ENCODE measurements at regions not wholly inside any gene's neighbourhood (a gene's known extent, or its start where the extent isn't known, plus 50 kb on each side); places are given as distances from the start of the nearest gene placed in this dataset.
A peak's percentile ranks its signal among the peaks of the same experiment; 100 is the strongest.

DNA sequence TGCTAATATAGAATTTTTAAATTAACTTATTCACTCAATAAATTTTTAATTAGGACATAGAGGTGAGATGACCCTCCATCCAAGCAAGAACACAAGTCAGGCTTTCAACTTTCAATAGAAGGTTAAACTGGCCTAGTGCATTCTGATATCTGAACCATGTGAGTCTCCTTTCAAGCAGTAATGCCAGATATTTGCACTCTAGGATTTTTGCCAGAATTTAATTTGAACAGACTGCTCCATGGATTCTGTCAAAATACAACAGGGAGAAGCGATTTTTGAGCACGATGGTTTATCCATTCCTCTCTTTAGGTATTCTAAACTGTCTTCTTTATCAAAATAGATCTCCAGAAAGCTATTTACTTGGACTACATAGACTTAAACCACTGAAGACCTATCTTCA is 72.0 kb upstream of the DCLK2 start:
- ATAC-seq, result peak; percentile 58

DNA sequence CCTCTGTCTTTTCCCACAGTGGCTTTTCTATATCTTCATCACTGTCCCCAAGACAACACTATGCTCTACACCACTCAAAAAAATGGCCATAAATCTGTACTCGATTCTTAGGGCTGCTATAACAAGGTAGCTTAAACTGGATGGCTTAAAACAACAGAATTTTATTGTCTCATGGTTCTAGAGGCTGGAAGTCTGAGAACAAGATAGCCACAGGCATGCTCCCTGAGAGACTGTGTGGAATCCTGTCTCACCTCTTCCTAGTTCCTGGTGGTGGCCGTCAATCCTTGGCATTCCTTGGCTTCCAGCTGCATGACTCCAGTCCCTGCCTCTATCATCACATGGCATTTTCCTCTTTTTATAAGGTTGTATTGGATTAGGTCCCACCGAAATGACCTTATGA is 70.7 kb upstream of the DCLK2 start:
- ATAC-seq, result peak; percentile 41
- TF ChIP-seq ZNF70 (CRISPR knock-in tag; IDR thresholded peaks at IDR 0.05) (no peak), ZFP3 (CRISPR knock-in tag; IDR thresholded peaks at IDR 0.05) (no peak), ZC3H10 (CRISPR knock-in tag; IDR thresholded peaks at IDR 0.05) (no peak), ISL1 (CRISPR knock-in tag; IDR thresholded peaks at IDR 0.05) (no peak)
- TF ChIP-seq, protein P1, sequence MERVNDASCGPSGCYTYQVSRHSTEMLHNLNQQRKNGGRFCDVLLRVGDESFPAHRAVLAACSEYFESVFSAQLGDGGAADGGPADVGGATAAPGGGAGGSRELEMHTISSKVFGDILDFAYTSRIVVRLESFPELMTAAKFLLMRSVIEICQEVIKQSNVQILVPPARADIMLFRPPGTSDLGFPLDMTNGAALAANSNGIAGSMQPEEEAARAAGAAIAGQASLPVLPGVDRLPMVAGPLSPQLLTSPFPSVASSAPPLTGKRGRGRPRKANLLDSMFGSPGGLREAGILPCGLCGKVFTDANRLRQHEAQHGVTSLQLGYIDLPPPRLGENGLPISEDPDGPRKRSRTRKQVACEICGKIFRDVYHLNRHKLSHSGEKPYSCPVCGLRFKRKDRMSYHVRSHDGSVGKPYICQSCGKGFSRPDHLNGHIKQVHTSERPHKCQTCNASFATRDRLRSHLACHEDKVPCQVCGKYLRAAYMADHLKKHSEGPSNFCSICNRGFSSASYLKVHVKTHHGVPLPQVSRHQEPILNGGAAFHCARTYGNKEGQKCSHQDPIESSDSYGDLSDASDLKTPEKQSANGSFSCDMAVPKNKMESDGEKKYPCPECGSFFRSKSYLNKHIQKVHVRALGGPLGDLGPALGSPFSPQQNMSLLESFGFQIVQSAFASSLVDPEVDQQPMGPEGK (CRISPR knock-in tag; IDR thresholded peaks at IDR 0.05; ENCODE audit: borderline replicate concordance), result no peak

More for the DNA sequence above, 72.0 kb upstream of the DCLK2 start:
- TF ChIP-seq ZNF565 (CRISPR knock-in tag; conservative IDR thresholded peaks at IDR 0.05; ENCODE audit: low read depth) (no peak), ZC3H10 (CRISPR knock-in tag; IDR thresholded peaks at IDR 0.05) (no peak), OSR1 (CRISPR knock-in tag; IDR thresholded peaks at IDR 0.05) (no peak), ISL1 (CRISPR knock-in tag; IDR thresholded peaks at IDR 0.05) (peak; percentile 67)

DNA sequence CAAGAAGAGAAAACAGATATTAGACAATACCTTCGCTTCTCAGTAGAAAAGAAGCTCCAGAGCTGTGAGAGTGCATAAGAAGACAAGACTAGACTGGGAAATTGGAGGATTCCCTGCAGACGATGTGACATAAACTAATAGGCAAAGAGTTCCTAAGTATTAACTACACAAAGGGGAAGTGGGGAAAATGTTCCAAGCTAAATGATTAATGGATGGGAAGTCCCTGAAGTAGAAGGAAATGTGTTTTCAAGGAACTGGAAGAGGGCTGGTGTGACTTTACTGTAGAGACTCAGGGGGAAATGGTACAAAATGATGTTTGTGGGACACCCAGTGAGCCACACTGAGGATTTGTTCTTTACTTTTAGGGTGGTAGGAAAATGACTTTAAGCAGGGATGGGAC is 69.7 kb upstream of the DCLK2 start:
- no peak for TF ChIP-seq POU6F1 (CRISPR knock-in tag; IDR thresholded peaks at IDR 0.05; ENCODE audit: borderline replicate concordance, low read depth)
- TF ChIP-seq CSDC2 (CRISPR knock-in tag; IDR thresholded peaks at IDR 0.05), result no peak
- TF ChIP-seq ZFP3 (CRISPR knock-in tag; IDR thresholded peaks at IDR 0.05), result no peak
- no peak for TF ChIP-seq CREB5 (CRISPR knock-in tag; IDR thresholded peaks at IDR 0.05; ENCODE audit: low read depth)
- no peak for TF ChIP-seq PPARA (CRISPR knock-in tag; IDR thresholded peaks at IDR 0.05; ENCODE audit: borderline replicate concordance)
- no peak for TF ChIP-seq ESRRG (CRISPR knock-in tag; IDR thresholded peaks at IDR 0.05)
- no peak for TF ChIP-seq ZNF565 (CRISPR knock-in tag; conservative IDR thresholded peaks at IDR 0.05; ENCODE audit: low read depth)
- no peak for TF ChIP-seq TCF4 (CRISPR knock-in tag; IDR thresholded peaks at IDR 0.05; ENCODE audit: borderline replicate concordance)
- no peak for TF ChIP-seq ZC3H10 (CRISPR knock-in tag; IDR thresholded peaks at IDR 0.05)
- TF ChIP-seq OSR1 (CRISPR knock-in tag; IDR thresholded peaks at IDR 0.05), result no peak
- TF ChIP-seq RARB (CRISPR knock-in tag; IDR thresholded peaks at IDR 0.05), result no peak
- TF ChIP-seq, protein P1 (CRISPR knock-in tag; IDR thresholded peaks at IDR 0.05; ENCODE audit: borderline replicate concordance), result no peak
- TF ChIP-seq CSRNP3 (CRISPR knock-in tag; IDR thresholded peaks at IDR 0.05), result no peak
- TF ChIP-seq, protein P2, sequence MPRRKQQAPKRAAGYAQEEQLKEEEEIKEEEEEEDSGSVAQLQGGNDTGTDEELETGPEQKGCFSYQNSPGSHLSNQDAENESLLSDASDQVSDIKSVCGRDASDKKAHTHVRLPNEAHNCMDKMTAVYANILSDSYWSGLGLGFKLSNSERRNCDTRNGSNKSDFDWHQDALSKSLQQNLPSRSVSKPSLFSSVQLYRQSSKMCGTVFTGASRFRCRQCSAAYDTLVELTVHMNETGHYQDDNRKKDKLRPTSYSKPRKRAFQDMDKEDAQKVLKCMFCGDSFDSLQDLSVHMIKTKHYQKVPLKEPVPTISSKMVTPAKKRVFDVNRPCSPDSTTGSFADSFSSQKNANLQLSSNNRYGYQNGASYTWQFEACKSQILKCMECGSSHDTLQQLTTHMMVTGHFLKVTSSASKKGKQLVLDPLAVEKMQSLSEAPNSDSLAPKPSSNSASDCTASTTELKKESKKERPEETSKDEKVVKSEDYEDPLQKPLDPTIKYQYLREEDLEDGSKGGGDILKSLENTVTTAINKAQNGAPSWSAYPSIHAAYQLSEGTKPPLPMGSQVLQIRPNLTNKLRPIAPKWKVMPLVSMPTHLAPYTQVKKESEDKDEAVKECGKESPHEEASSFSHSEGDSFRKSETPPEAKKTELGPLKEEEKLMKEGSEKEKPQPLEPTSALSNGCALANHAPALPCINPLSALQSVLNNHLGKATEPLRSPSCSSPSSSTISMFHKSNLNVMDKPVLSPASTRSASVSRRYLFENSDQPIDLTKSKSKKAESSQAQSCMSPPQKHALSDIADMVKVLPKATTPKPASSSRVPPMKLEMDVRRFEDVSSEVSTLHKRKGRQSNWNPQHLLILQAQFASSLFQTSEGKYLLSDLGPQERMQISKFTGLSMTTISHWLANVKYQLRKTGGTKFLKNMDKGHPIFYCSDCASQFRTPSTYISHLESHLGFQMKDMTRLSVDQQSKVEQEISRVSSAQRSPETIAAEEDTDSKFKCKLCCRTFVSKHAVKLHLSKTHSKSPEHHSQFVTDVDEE (CRISPR knock-in tag; IDR thresholded peaks at IDR 0.05), result no peak
- no peak for TF ChIP-seq ZNF8 (CRISPR knock-in tag; IDR thresholded peaks at IDR 0.05)
- no peak for TF ChIP-seq ARNTL (CRISPR knock-in tag; IDR thresholded peaks at IDR 0.05; ENCODE audit: borderline replicate concordance, low read depth)
- TF ChIP-seq ISL1 (CRISPR knock-in tag; IDR thresholded peaks at IDR 0.05), result no peak
- TF ChIP-seq ZFP30 (CRISPR knock-in tag; IDR thresholded peaks at IDR 0.05), result no peak
- TF ChIP-seq SNAI2 (CRISPR knock-in tag; IDR thresholded peaks at IDR 0.05), result no peak
- no peak for TF ChIP-seq TOX (CRISPR knock-in tag; IDR thresholded peaks at IDR 0.05; ENCODE audit: borderline replicate concordance)
- no peak for ATAC-seq
